K562 (cell line): ENCODE measurements at regions not wholly inside any gene's neighbourhood (a gene's known extent, or its start where the extent isn't known, plus 50 kb on each side); places are given as distances from the start of the nearest gene placed in this dataset.

Experiments
- ATAC-seq: fragments of 200-7000 bp; cut with Tn5 transposase; 3 replicates; pipeline ENCODE4 v1.9.1; 2020; ENCODE audit warnings: moderate library complexity
- BruUV-seq: library from RNA; stranded (reverse); fragments of 400-500 nt; replicated peaks from 2 replicates; lab custom pipeline; 2021; lab: Mats Ljungman, UMichigan
- CTCF ChIA-PET: fragments of 300-600 bp; formaldehyde crosslinking; extraction: SDS; loops from one replicate; lab custom pipeline; 2021; ENCODE audit warnings: low intra/inter-chr PET ratio; lab: Yijun Ruan, JAX
- POLR2A ChIA-PET: fragments of 300-600, 350-650 bp; sonication (Branson Sonifier 250); formaldehyde crosslinking; extraction: SDS; loops from one replicate; lab custom pipeline; 2021; ENCODE audit warnings: antibody characterized with exemption, inconsistent platforms; lab: Yijun Ruan, JAX
- DNase-seq, 4 experiments: peaks; one replicate each; pipeline versions ENCODE4 v3.0.0 to v3.0.0-alpha.2; 2011 to 2018; ENCODE audit warnings: low spot score in 3 of 4, mixed read lengths in 3 of 4; ENCODE audit errors: extremely low read depth in 1 of 4
- FAIRE-seq: peaks from 2 replicates; lab custom pipeline; 2011; peaks lifted over from hg19 to GRCh38; lab: Jason Lieb, UNC
- H2AFZ ChIP-seq: 2 replicates; pipeline ENCODE4 v1.6.0; 2011; ENCODE audit warnings: low read depth, low read length, control low read depth, inconsistent platforms
- H3K27ac ChIP-seq: fragments of 200-600 bp; 3 replicates; pipeline ENCODE4 v1.8.0; 2011; ENCODE audit warnings: low read depth, mild to moderate bottlenecking, control low read depth, inconsistent platforms, low read length, moderate library complexity, mixed read lengths; ENCODE audit errors: extremely low read depth
- H3K27me3 ChIP-seq, 2 experiments: fragments of 300-600 bp in 1 of 2; 2 replicates in 1 of 2; 3 replicates in 1 of 2; pipeline versions ENCODE4 v1.6.0 to v1.8.0; 2011; ENCODE audit warnings: inconsistent platforms in 2 of 2, low read length in 2 of 2, mild to moderate bottlenecking in 1 of 2, mixed read lengths in 1 of 2, moderate library complexity in 1 of 2; ENCODE audit not compliant: control insufficient read depth in 2 of 2, insufficient read depth in 2 of 2
- H3K36me3 ChIP-seq: fragments of 300-600 bp; 3 replicates; pipeline ENCODE4 v1.8.0; 2011; ENCODE audit warnings: mild to moderate bottlenecking, low read length, inconsistent platforms; ENCODE audit not compliant: control insufficient read depth, insufficient read depth
- H3K4me1 ChIP-seq, 2 experiments: fragments of 200-600 bp in 1 of 2; replicated peaks in 1 of 2; 2 replicates in 1 of 2; 3 replicates in 1 of 2; pipeline versions ENCODE4 v1.5.1 to v1.8.0; 2011; ENCODE audit warnings: inconsistent platforms in 2 of 2, low read length in 2 of 2, mild to moderate bottlenecking in 1 of 2, mixed read lengths in 1 of 2, moderate library complexity in 1 of 2; ENCODE audit not compliant: control insufficient read depth in 2 of 2, insufficient read depth in 2 of 2
- H3K4me2 ChIP-seq: 2 replicates; pipeline ENCODE4 v1.6.1; 2011; ENCODE audit warnings: low read length, control low read depth, inconsistent platforms, mixed read lengths; ENCODE audit not compliant: insufficient read depth
- H3K4me3 ChIP-seq: fragments of 200-600 bp; sonication (generic), shearing (Covaris generic); 2 replicates; pipeline ENCODE4 v1.5.1; 2016; ENCODE audit warnings: control low read depth, inconsistent platforms
- H3K79me2 ChIP-seq: fragments of 200-600 bp; 3 replicates; pipeline ENCODE4 v1.8.0; 2011; ENCODE audit warnings: low read length, inconsistent platforms; ENCODE audit not compliant: control insufficient read depth, insufficient read depth
- H3K9ac ChIP-seq, 2 experiments: 2 replicates each; pipeline versions ENCODE4 v1.6.0 to v1.6.1; 2011; ENCODE audit warnings: low read depth in 2 of 2, low read length in 2 of 2, control low read depth in 1 of 2, inconsistent platforms in 1 of 2, mild to moderate bottlenecking in 1 of 2, mixed read lengths in 1 of 2; ENCODE audit not compliant: insufficient read depth in 1 of 2
- H3K9me1 ChIP-seq: one replicate; pipeline ENCODE4 v1.6.0; 2011; ENCODE audit warnings: inconsistent platforms, mild to moderate bottlenecking, low read length, moderate library complexity; ENCODE audit not compliant: control insufficient read depth, insufficient read depth
- H3K9me3 ChIP-seq: replicated peaks from 2 replicates; pipeline ENCODE4 v1.5.1; 2011; ENCODE audit warnings: low read depth, low read length, inconsistent platforms; ENCODE audit not compliant: control insufficient read depth, insufficient read depth
- H4K20me1 ChIP-seq: replicated peaks from 2 replicates; pipeline ENCODE4 v1.6.1; 2011; ENCODE audit warnings: low read length, inconsistent platforms, mixed read lengths; ENCODE audit not compliant: control insufficient read depth, insufficient read depth
- FOXJ3 ChIP-seq: sonication (generic); formaldehyde crosslinking; IDR thresholded peaks from 2 replicates; pipeline ENCODE4 v1.4.0; 2020; ENCODE audit warnings: mild to moderate bottlenecking, missing genetic modification reagents
- SMARCB1 ChIP-seq: IDR thresholded peaks from 2 replicates; pipeline ENCODE4 v1.6.1; 2011; ENCODE audit warnings: improper control_type of control experiment, low read depth; ENCODE audit not compliant: insufficient read length
- ZNF124 ChIP-seq: sonication (generic); formaldehyde crosslinking; IDR thresholded peaks from 2 replicates; pipeline ENCODE4 v1.8.1; 2022; ENCODE audit warnings: missing genetic modification reagents
- ZNF41 ChIP-seq: fragments of 250-450 bp; sonication (Bioruptor Pico); conservative IDR thresholded peaks from 2 replicates; pipeline ENCODE4 v1.4.0; 2020; ENCODE audit warnings: mild to moderate bottlenecking
- WGBS: fragments of 100-300 bp; shearing (Covaris generic); methylation state at CpG from one replicate; pipeline ENCODE4 v1.1.6; 2016; ENCODE audit warnings: low coverage, mixed read lengths; ENCODE audit not compliant: insufficient coverage; ENCODE audit errors: missing lambda C conversion rate; 5-methylcytosine and 5-hydroxymethylcytosine counted together
- in situ Hi-C: fragments of 300-500 bp; cut with MboI; formaldehyde crosslinking; loops from 4 replicates; pipeline ENCODE4 v1.15.0; 2018; ENCODE audit warnings: inconsistent platforms, mixed read lengths
- intact Hi-C: fragments of 100-400 bp; cut with micrococcal nuclease; formaldehyde crosslinking; loops from 2 replicates; pipeline ENCODE4 v1.14.2; 2022
- TF ChIP-seq, protein P1 (sequence below): fragments of 450-650 bp; IDR thresholded peaks from 2 replicates; pipeline ENCODE4 v1.6.1; 2018; ENCODE audit warnings: mild to moderate bottlenecking, low read depth; ENCODE audit not compliant: partially characterized antibody
- TF ChIP-seq, protein P2 (sequence below): fragments of 450-650 bp; IDR thresholded peaks from 2 replicates; pipeline ENCODE4 v1.6.1; 2016; ENCODE audit warnings: mild to moderate bottlenecking, moderate library complexity

DNA sequence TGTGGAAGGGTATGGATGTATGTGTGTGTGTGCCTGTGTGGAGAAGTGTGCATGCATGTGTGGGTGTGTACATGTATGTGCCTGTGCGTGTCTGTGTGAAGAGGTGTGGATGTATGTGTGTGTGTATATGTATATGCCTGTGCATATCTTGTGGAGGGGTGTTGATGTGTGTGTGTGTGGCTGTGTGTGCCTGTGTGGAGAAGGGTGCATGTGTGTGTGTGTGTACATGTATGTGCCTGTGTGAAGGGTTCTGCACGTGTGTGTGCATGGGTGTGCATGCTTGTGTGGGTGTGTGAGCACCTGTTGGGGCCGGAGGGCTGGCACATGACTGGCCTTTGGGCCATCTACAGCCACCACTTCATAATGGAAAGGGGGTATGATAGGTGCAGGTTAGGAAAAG, 291.4 kb downstream of the IRX2 start:
- no TSS peak for BruUV-seq
- in situ Hi-C loops, result no loop called here
- intact Hi-C loops, result no loop called here
- DNase-seq, result no peak
- no peaks in the 10 kb centered on the region for H3K4me1 ChIP-seq
- no peak for FAIRE-seq
- H3K79me2 ChIP-seq, result no peaks in the 10 kb centered on the region
- no peak overlapping the region for H3K4me3 ChIP-seq
- 0% methylated on average over 3 of the region's 3 CpGs for WGBS
- no peak for ATAC-seq
- no peak overlapping the region for H3K27ac ChIP-seq
- ChIA-PET CTCF (no interaction called here), POLR2A (no interaction called here)
- H3K27me3 ChIP-seq, result peaks cover 0 to 18% of the 10 kb centered on the region in 2 experiments; a peak in 2 of 5 replicates
- no peaks in the 10 kb centered on the region for H3K36me3 ChIP-seq
- no peaks in the 10 kb centered on the region; the same call in 1 of the 2 replicates for H4K20me1 ChIP-seq
- no peaks in the 10 kb centered on the region for H3K9me1 ChIP-seq
- H3K9me3 ChIP-seq, result no peaks in the 10 kb centered on the region
- H2AFZ ChIP-seq, result no peak overlapping the region
- H3K9ac ChIP-seq, result no peak overlapping the region
- no peak for TF ChIP-seq SMARCB1
- TF ChIP-seq ZNF41 (CRISPR knock-in tag), result no peak
- TF ChIP-seq ZNF124 (CRISPR knock-in tag), result no peak
- no peak for TF ChIP-seq FOXJ3 (CRISPR knock-in tag)
- TF ChIP-seq, protein P1, sequence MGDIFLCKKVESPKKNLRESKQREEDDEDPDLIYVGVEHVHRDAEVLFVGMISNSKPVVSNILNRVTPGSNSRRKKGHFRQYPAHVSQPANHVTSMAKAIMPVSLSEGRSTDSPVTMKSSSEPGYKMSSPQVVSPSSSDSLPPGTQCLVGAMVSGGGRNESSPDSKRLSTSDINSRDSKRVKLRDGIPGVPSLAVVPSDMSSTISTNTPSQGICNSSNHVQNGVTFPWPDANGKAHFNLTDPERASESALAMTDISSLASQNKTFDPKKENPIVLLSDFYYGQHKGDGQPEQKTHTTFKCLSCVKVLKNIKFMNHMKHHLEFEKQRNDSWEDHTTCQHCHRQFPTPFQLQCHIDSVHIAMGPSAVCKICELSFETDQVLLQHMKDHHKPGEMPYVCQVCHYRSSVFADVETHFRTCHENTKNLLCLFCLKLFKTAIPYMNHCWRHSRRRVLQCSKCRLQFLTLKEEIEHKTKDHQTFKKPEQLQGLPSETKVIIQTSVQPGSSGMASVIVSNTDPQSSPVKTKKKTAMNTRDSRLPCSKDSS, result no peak
- TF ChIP-seq, protein P2, sequence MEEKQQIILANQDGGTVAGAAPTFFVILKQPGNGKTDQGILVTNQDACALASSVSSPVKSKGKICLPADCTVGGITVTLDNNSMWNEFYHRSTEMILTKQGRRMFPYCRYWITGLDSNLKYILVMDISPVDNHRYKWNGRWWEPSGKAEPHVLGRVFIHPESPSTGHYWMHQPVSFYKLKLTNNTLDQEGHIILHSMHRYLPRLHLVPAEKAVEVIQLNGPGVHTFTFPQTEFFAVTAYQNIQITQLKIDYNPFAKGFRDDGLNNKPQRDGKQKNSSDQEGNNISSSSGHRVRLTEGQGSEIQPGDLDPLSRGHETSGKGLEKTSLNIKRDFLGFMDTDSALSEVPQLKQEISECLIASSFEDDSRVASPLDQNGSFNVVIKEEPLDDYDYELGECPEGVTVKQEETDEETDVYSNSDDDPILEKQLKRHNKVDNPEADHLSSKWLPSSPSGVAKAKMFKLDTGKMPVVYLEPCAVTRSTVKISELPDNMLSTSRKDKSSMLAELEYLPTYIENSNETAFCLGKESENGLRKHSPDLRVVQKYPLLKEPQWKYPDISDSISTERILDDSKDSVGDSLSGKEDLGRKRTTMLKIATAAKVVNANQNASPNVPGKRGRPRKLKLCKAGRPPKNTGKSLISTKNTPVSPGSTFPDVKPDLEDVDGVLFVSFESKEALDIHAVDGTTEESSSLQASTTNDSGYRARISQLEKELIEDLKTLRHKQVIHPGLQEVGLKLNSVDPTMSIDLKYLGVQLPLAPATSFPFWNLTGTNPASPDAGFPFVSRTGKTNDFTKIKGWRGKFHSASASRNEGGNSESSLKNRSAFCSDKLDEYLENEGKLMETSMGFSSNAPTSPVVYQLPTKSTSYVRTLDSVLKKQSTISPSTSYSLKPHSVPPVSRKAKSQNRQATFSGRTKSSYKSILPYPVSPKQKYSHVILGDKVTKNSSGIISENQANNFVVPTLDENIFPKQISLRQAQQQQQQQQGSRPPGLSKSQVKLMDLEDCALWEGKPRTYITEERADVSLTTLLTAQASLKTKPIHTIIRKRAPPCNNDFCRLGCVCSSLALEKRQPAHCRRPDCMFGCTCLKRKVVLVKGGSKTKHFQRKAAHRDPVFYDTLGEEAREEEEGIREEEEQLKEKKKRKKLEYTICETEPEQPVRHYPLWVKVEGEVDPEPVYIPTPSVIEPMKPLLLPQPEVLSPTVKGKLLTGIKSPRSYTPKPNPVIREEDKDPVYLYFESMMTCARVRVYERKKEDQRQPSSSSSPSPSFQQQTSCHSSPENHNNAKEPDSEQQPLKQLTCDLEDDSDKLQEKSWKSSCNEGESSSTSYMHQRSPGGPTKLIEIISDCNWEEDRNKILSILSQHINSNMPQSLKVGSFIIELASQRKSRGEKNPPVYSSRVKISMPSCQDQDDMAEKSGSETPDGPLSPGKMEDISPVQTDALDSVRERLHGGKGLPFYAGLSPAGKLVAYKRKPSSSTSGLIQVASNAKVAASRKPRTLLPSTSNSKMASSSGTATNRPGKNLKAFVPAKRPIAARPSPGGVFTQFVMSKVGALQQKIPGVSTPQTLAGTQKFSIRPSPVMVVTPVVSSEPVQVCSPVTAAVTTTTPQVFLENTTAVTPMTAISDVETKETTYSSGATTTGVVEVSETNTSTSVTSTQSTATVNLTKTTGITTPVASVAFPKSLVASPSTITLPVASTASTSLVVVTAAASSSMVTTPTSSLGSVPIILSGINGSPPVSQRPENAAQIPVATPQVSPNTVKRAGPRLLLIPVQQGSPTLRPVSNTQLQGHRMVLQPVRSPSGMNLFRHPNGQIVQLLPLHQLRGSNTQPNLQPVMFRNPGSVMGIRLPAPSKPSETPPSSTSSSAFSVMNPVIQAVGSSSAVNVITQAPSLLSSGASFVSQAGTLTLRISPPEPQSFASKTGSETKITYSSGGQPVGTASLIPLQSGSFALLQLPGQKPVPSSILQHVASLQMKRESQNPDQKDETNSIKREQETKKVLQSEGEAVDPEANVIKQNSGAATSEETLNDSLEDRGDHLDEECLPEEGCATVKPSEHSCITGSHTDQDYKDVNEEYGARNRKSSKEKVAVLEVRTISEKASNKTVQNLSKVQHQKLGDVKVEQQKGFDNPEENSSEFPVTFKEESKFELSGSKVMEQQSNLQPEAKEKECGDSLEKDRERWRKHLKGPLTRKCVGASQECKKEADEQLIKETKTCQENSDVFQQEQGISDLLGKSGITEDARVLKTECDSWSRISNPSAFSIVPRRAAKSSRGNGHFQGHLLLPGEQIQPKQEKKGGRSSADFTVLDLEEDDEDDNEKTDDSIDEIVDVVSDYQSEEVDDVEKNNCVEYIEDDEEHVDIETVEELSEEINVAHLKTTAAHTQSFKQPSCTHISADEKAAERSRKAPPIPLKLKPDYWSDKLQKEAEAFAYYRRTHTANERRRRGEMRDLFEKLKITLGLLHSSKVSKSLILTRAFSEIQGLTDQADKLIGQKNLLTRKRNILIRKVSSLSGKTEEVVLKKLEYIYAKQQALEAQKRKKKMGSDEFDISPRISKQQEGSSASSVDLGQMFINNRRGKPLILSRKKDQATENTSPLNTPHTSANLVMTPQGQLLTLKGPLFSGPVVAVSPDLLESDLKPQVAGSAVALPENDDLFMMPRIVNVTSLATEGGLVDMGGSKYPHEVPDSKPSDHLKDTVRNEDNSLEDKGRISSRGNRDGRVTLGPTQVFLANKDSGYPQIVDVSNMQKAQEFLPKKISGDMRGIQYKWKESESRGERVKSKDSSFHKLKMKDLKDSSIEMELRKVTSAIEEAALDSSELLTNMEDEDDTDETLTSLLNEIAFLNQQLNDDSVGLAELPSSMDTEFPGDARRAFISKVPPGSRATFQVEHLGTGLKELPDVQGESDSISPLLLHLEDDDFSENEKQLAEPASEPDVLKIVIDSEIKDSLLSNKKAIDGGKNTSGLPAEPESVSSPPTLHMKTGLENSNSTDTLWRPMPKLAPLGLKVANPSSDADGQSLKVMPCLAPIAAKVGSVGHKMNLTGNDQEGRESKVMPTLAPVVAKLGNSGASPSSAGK, result no peak
- H3K4me2 ChIP-seq, result no peak overlapping the region
